Liver (tissue), 3 donors: ENCODE measurements at regions not wholly inside any gene's neighbourhood (a gene's known extent, or its start where the extent isn't known, plus 50 kb on each side); places are given as distances from the start of the nearest gene placed in this dataset.

Source experiments
- RAD21 ChIP-seq, 2 donors: IDR thresholded peaks; 2 replicates each; pipeline ENCODE4 v1.6.1; 2016; ENCODE audit warnings: antibody characterized with exemption in 2 of 2, mild to moderate bottlenecking in 2 of 2
- YY1 ChIP-seq: IDR thresholded peaks from 2 replicates; pipeline ENCODE4 v1.6.1; 2016; ENCODE audit warnings: antibody characterized with exemption, mild to moderate bottlenecking
- ZBTB33 ChIP-seq: IDR thresholded peaks from 2 replicates; pipeline ENCODE4 v1.6.1; 2016; ENCODE audit warnings: antibody characterized with exemption
- TF ChIP-seq, protein P1 (sequence below): fragments of 150-350 bp; IDR thresholded peaks from 2 replicates; pipeline ENCODE4 v1.5.1; 2017; ENCODE audit warnings: improper control_type of control experiment, low read depth, low read length; ENCODE audit not compliant: missing input control
- donor health status: healthy.
- donor health status: healthy.

DNA sequence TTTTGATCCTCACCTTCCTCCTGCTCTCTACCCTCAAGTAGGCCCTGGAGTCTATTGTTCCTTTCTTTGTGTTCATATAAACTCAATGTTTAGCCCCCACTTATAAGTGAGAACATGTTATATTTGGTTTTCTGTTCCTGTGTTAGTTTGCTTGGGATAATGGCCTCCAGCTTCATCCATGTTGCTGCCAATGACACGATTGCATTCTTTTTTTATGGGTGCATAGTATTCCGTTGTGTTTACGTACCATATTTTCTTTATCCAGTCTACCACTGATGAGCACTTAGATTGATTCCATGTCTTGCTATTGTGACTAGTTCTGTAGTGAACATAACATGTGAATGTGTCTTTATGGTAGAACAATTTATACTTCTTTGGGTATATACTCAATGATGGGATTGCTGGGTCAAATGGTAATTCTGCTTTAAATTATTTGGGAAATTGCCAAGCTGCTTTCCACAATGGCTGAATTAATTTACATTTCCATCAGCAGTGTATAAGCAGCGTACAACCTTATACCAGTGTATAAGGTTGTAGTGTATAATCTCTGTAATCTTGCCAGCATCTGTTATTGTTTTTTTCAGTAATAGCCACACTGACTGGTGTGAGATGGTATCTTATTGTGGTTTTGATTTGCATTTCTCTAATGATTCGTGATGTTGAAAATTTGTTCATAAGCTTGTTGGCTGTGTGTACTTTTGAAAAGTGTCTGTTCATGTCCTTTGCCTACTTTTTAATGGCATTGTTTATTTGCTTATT lies 288.9 kb downstream of the KCNRG start:
- TF ChIP-seq, protein P1, sequence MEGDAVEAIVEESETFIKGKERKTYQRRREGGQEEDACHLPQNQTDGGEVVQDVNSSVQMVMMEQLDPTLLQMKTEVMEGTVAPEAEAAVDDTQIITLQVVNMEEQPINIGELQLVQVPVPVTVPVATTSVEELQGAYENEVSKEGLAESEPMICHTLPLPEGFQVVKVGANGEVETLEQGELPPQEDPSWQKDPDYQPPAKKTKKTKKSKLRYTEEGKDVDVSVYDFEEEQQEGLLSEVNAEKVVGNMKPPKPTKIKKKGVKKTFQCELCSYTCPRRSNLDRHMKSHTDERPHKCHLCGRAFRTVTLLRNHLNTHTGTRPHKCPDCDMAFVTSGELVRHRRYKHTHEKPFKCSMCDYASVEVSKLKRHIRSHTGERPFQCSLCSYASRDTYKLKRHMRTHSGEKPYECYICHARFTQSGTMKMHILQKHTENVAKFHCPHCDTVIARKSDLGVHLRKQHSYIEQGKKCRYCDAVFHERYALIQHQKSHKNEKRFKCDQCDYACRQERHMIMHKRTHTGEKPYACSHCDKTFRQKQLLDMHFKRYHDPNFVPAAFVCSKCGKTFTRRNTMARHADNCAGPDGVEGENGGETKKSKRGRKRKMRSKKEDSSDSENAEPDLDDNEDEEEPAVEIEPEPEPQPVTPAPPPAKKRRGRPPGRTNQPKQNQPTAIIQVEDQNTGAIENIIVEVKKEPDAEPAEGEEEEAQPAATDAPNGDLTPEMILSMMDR, result no peak
- TF ChIP-seq YY1 (no peak), ZBTB33 (no peak), RAD21 (IDR thresholded peaks at IDR 0.05) (no peak)
